ENCODE measurements at regions not wholly inside any gene's neighbourhood (a gene's known extent, or its start where the extent isn't known, plus 50 kb on each side); places are given as distances from the start of the nearest gene placed in this dataset.

GRCh38 chr9:86575825-86576525 lies 221.8 kb upstream of the TUT7 start:
- ATAC-seq, result no peak
- TF ChIP-seq HDAC1 (CRISPR knock-in tag; IDR thresholded peaks at IDR 0.05) (no peak), SMAD1 (CRISPR knock-in tag; IDR thresholded peaks at IDR 0.05; ENCODE audit: borderline replicate concordance, low read depth) (no peak), ARID2 (CRISPR knock-in tag; IDR thresholded peaks at IDR 0.05; ENCODE audit: borderline replicate concordance) (no peak), POLR2AphosphoS2 (IDR thresholded peaks at IDR 0.05; ENCODE audit: low read depth, low read length) (no peak), ZNF550 (CRISPR knock-in tag; IDR thresholded peaks at IDR 0.05; ENCODE audit: borderline replicate concordance) (no peak), ZNF513 (CRISPR knock-in tag; conservative IDR thresholded peaks at IDR 0.05) (no peak), ATF5 (CRISPR knock-in tag; IDR thresholded peaks at IDR 0.05; ENCODE audit: low read depth) (no peak), ZNF782 (CRISPR knock-in tag; IDR thresholded peaks at IDR 0.05; ENCODE audit: borderline replicate concordance) (no peak), MAX (IDR thresholded peaks at IDR 0.05) (no peak), CSRNP2 (CRISPR knock-in tag; conservative IDR thresholded peaks at IDR 0.05; ENCODE audit: low read depth) (no peak), ZNF33B (CRISPR knock-in tag; IDR thresholded peaks at IDR 0.05) (no peak), ZNF660 (CRISPR knock-in tag; IDR thresholded peaks at IDR 0.05; ENCODE audit: borderline replicate concordance, low read depth) (no peak), GABPB1 (CRISPR knock-in tag; IDR thresholded peaks at IDR 0.05) (no peak), ZBTB4 (CRISPR knock-in tag; IDR thresholded peaks at IDR 0.05; ENCODE audit: borderline replicate concordance) (no peak), ATF7-NPFF (CRISPR knock-in tag; IDR thresholded peaks at IDR 0.05; ENCODE audit: low read depth) (no peak), TAF1 (CRISPR knock-in tag; IDR thresholded peaks at IDR 0.05) (no peak)

More at GRCh38 chr9:86575825-86576525, 221.8 kb upstream of the TUT7 start:
- Histone ChIP-seq H3K9me3 (ENCODE audit: low read length) (no peaks in the 10 kb centered on the region), H3K36me3 (replicated peaks in 1 of 2; ENCODE audit: control insufficient read depth in 1 of 2, insufficient read depth in 2 of 2, low read length in 2 of 2) (no peaks in the 10 kb centered on the region), H3K27me3 (ENCODE audit: control insufficient read depth in 1 of 2, insufficient read depth in 2 of 2, low read length in 2 of 2) (0 out of 5 replicates have a peak, but pooled peaks cover 0 to 9% of the 10 kb centered on the region in 2 experiments), H2AFZ (ENCODE audit: low read length) (no peak overlapping the region), H4K20me1 (ENCODE audit: insufficient read depth, low read length) (no peaks in the 10 kb centered on the region), H3K27ac (ENCODE audit: extremely low read length, insufficient read depth, low read length) (no peak overlapping the region), H3K4me1 (ENCODE audit: insufficient read depth, low read length) (no peaks in the 10 kb centered on the region), H3K4me3 (replicated peaks in 1 of 3; ENCODE audit: insufficient read depth in 1 of 3, low read depth in 2 of 3, low read length in 3 of 3) (no peak overlapping the region), H3K9ac (ENCODE audit: insufficient read depth, low read depth, low read length) (no peak overlapping the region), H3K79me2 (ENCODE audit: insufficient read depth, low read length) (no peaks in the 10 kb centered on the region), H3K4me2 (ENCODE audit: low read depth, low read length) (no peak overlapping the region)
- CTCF ChIA-PET (ENCODE audit: low intra/inter-chr PET ratio, low total read pairs), result no interaction called here
- FAIRE-seq, result no peak
- intact Hi-C loops (cut with micrococcal nuclease; ENCODE audit: unreplicated experiment), result no loop called here
- no TSS peak for BruUV-seq (replicated peaks)
- WGBS (ENCODE audit: low lambda C conversion rate), result 17% methylated on average over 8 of the region's 9 CpGs
- no peak for DNase-seq (ENCODE audit: low spot score)
- in situ Hi-C loops (cut with HindIII; ENCODE audit: extremely low pct_ligation_motif_present, low pct_unique_long_range_greater_than_20kb), result no loop called here
- POLR2A ChIA-PET, result no interaction called here

Data from HepG2 (cell line).